Astrocyte (in vitro differentiated cells and primary cell): ENCODE measurements at regions not wholly inside any gene's neighbourhood (a gene's known extent, or its start where the extent isn't known, plus 50 kb on each side); places are given as distances from the start of the nearest gene placed in this dataset.

Experiments used
- DNase-seq: peaks from one replicate; pipeline ENCODE4 v3.0.0-alpha.2; 2010; ENCODE audit warnings: low read depth
- FAIRE-seq: peaks from 2 replicates; lab custom pipeline; 2011; peaks lifted over from hg19 to GRCh38; lab: Jason Lieb, UNC
- H2AFZ ChIP-seq: 2 replicates; pipeline ENCODE4 v1.6.0; 2012; ENCODE audit warnings: low read depth, low read length, inconsistent platforms
- H3K27ac ChIP-seq: 2 replicates; pipeline ENCODE4 v1.5.1; 2011; ENCODE audit warnings: low read depth, low read length, inconsistent platforms
- H3K27me3 ChIP-seq: 2 replicates; pipeline ENCODE4 v1.6.0; 2011; ENCODE audit warnings: low read length, inconsistent platforms; ENCODE audit not compliant: insufficient read depth
- H3K36me3 ChIP-seq: 2 replicates; pipeline ENCODE4 v1.5.1; 2011; ENCODE audit warnings: low read length, inconsistent platforms; ENCODE audit not compliant: insufficient read depth
- H3K4me1 ChIP-seq: 2 replicates; pipeline ENCODE4 v1.5.1; 2011; ENCODE audit warnings: low read length, inconsistent platforms; ENCODE audit not compliant: insufficient read depth
- H3K4me2 ChIP-seq: 2 replicates; pipeline ENCODE4 v1.6.0; 2012; ENCODE audit warnings: low read length, inconsistent platforms
- H3K4me3 ChIP-seq: 2 replicates; pipeline ENCODE4 v1.5.1; 2011; ENCODE audit warnings: low read depth, mild to moderate bottlenecking, low read length, inconsistent platforms; ENCODE audit not compliant: insufficient read depth
- H3K79me2 ChIP-seq: 2 replicates; pipeline ENCODE4 v1.6.0; 2012; ENCODE audit warnings: mild to moderate bottlenecking, low read length, inconsistent platforms; ENCODE audit not compliant: insufficient read depth
- H3K9ac ChIP-seq: 2 replicates; pipeline ENCODE4 v1.6.0; 2012; ENCODE audit warnings: mild to moderate bottlenecking, low read length, inconsistent platforms
- H3K9me3 ChIP-seq: 2 replicates; pipeline ENCODE4 v1.5.1; 2012; ENCODE audit warnings: low read depth, mild to moderate bottlenecking, low read length, inconsistent platforms; ENCODE audit not compliant: insufficient read depth
- H4K20me1 ChIP-seq: 2 replicates; pipeline ENCODE4 v1.6.0; 2012; ENCODE audit warnings: low read length, inconsistent platforms; ENCODE audit not compliant: insufficient read depth
- H3K27ac Mint-ChIP-seq: one replicate; pipeline ENCODE4 v1.8.0; 2021; ENCODE audit warnings: mild to moderate bottlenecking, mixed read lengths; ENCODE audit not compliant: unreplicated experiment
- H3K27me3 Mint-ChIP-seq: one replicate; pipeline ENCODE4 v1.8.0; 2021; ENCODE audit warnings: low read depth, mixed read lengths; ENCODE audit not compliant: unreplicated experiment
- H3K36me3 Mint-ChIP-seq: one replicate; pipeline ENCODE4 v1.8.0; 2021; ENCODE audit warnings: low read depth, mixed read lengths; ENCODE audit not compliant: unreplicated experiment
- H3K4me1 Mint-ChIP-seq: one replicate; pipeline ENCODE4 v1.8.0; 2021; ENCODE audit warnings: low read depth, mixed read lengths; ENCODE audit not compliant: unreplicated experiment
- H3K4me3 Mint-ChIP-seq: one replicate; pipeline ENCODE4 v1.8.0; 2021; ENCODE audit warnings: mild to moderate bottlenecking, moderate library complexity, mixed read lengths; ENCODE audit not compliant: unreplicated experiment
- H3K9me3 Mint-ChIP-seq: one replicate; pipeline ENCODE4 v1.8.0; 2021; ENCODE audit warnings: mild to moderate bottlenecking, mixed read lengths; ENCODE audit not compliant: unreplicated experiment
- EZH2 ChIP-seq: IDR thresholded peaks from 2 replicates; pipeline ENCODE4 v1.6.1; 2012; ENCODE audit warnings: mild to moderate bottlenecking, low read length, inconsistent platforms; ENCODE audit not compliant: insufficient read depth
- TF ChIP-seq, protein P1 (sequence below): IDR thresholded peaks from 2 replicates; pipeline ENCODE4 v1.5.1; 2011; ENCODE audit warnings: low read depth, mild to moderate bottlenecking, inconsistent platforms, low read length, moderate library complexity; ENCODE audit not compliant: insufficient read depth

DNA sequence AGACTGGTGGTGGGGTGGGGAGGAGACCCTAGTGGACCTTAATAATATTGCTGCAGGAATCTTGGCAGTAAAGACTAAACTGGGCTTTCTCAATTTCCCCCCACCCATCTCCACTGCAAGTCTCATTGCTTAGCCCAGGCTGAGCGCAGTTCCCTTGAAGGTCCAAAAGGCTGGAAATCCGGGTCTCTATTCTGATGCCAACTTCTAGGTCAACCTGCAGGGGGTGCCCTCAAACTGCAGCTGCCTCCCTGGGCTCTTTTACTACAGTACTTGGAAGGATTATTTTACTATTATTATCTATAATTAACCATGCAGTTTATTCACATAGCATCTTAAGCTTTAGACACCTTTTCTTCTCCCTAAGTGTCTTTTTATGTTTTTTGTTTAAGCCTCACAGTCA, 85.4 kb upstream of the WARS2 start:
- H3K9me3 ChIP-seq: no peaks in the 10 kb centered on the region
- no peak overlapping the region for H3K4me2 ChIP-seq
- H3K27me3 ChIP-seq: no peaks in the 10 kb centered on the region
- Mint-ChIP-seq H3K27me3 (peaks cover 2% of the 10 kb centered on the region), H3K4me1 (peaks cover 33% of the 10 kb centered on the region), H3K36me3 (no peaks in the 10 kb centered on the region), H3K4me3 (no peak overlapping the region), H3K27ac (no peak overlapping the region), H3K9me3 (no peaks in the 10 kb centered on the region)
- H3K79me2 ChIP-seq: no peaks in the 10 kb centered on the region
- H3K4me1 ChIP-seq: no peaks in the 10 kb centered on the region
- no peaks in the 10 kb centered on the region for H3K36me3 ChIP-seq
- FAIRE-seq: no peak
- DNase-seq: no peak
- H3K4me3 ChIP-seq: no peak overlapping the region
- TF ChIP-seq, protein P1, sequence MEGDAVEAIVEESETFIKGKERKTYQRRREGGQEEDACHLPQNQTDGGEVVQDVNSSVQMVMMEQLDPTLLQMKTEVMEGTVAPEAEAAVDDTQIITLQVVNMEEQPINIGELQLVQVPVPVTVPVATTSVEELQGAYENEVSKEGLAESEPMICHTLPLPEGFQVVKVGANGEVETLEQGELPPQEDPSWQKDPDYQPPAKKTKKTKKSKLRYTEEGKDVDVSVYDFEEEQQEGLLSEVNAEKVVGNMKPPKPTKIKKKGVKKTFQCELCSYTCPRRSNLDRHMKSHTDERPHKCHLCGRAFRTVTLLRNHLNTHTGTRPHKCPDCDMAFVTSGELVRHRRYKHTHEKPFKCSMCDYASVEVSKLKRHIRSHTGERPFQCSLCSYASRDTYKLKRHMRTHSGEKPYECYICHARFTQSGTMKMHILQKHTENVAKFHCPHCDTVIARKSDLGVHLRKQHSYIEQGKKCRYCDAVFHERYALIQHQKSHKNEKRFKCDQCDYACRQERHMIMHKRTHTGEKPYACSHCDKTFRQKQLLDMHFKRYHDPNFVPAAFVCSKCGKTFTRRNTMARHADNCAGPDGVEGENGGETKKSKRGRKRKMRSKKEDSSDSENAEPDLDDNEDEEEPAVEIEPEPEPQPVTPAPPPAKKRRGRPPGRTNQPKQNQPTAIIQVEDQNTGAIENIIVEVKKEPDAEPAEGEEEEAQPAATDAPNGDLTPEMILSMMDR: no peak
- TF ChIP-seq EZH2: no peak
- no peaks in the 10 kb centered on the region for H4K20me1 ChIP-seq
- H3K9ac ChIP-seq: no peak overlapping the region
- H2AFZ ChIP-seq: no peak overlapping the region
- H3K27ac ChIP-seq: no peak overlapping the region

DNA sequence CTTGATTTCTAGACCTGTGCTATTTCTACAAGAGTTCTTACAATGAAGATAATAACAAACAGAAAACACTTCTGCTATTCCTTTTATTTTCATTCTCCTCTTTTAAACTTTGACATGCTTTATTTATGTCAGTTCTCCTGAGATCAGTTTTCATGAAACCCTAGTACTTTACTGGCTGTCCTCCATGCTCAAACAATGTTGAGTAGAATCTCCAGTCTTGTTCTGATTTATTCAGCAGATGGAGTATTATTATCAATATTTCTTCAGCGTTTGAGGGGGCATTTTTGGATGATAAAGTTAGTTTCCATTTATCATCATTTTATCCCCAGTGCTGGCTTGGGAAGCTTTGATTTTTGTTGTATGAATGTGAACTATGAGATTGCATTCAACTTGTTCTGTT, 85.9 kb upstream of the WARS2 start:
- no peak overlapping the region for H3K9ac ChIP-seq
- H3K27me3 Mint-ChIP-seq: peaks cover 2% of the 10 kb centered on the region
- H3K79me2 ChIP-seq: no peaks in the 10 kb centered on the region
- no peak overlapping the region for H3K4me2 ChIP-seq
- H2AFZ ChIP-seq: no peak overlapping the region
- FAIRE-seq (no peak), DNase-seq (no peak)
- no peak overlapping the region for H3K27ac Mint-ChIP-seq
- TF ChIP-seq EZH2: no peak
- TF ChIP-seq, protein P1: no peak
- no peak overlapping the region for H3K4me3 Mint-ChIP-seq
- H3K4me1 ChIP-seq: no peaks in the 10 kb centered on the region
- no peaks in the 10 kb centered on the region for H3K9me3 ChIP-seq
- no peaks in the 10 kb centered on the region for H3K9me3 Mint-ChIP-seq
- H4K20me1 ChIP-seq: no peaks in the 10 kb centered on the region
- H3K36me3 Mint-ChIP-seq: no peaks in the 10 kb centered on the region
- no peaks in the 10 kb centered on the region for H3K36me3 ChIP-seq
- H3K4me3 ChIP-seq: no peak overlapping the region
- no peaks in the 10 kb centered on the region for H3K27me3 ChIP-seq
- H3K4me1 Mint-ChIP-seq: peaks cover 28% of the 10 kb centered on the region
- no peak overlapping the region for H3K27ac ChIP-seq

DNA sequence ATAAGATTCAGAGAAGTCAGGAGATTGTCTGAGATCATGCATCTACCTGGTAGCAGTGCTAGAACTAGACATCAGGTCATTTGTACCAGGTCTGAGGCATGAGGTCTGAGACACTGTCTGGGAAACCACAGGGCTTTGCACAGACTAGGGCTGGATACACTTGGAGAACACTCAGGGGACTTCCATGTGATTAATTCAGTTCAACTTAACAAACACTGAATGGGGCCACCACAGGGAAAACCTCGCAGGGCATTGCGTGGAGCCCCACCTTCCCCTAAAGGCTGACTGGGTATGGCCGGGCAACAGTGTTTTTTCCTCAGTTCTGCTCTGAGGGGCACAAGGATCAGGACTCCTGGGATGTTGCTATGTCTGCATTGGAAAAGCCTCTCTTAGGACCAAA, 86.5 kb upstream of the WARS2 start:
- H3K4me1 Mint-ChIP-seq: peaks cover 25% of the 10 kb centered on the region

More for the DNA sequence above, 86.5 kb upstream of the WARS2 start:
- H3K36me3 Mint-ChIP-seq: no peaks in the 10 kb centered on the region
- DNase-seq: no peak
- TF ChIP-seq, protein P1: no peak
- no peak for TF ChIP-seq EZH2
- Histone ChIP-seq H3K4me3 (no peak overlapping the region), H3K4me2 (no peak overlapping the region), H3K79me2 (no peaks in the 10 kb centered on the region), H3K4me1 (no peaks in the 10 kb centered on the region), H3K9ac (no peak overlapping the region), H3K36me3 (no peaks in the 10 kb centered on the region), H3K27ac (no peak overlapping the region), H2AFZ (no peak overlapping the region), H3K27me3 (no peaks in the 10 kb centered on the region), H3K9me3 (no peaks in the 10 kb centered on the region), H4K20me1 (no peaks in the 10 kb centered on the region)
- H3K4me3 Mint-ChIP-seq: no peak overlapping the region
- no peak overlapping the region for H3K27ac Mint-ChIP-seq
- FAIRE-seq: no peak
- peaks cover 2% of the 10 kb centered on the region for H3K27me3 Mint-ChIP-seq
- H3K9me3 Mint-ChIP-seq: no peaks in the 10 kb centered on the region
